ENCODE measurements at regions not wholly inside any gene's neighbourhood (a gene's known extent, or its start where the extent isn't known, plus 50 kb on each side); places are given as distances from the start of the nearest gene placed in this dataset.

DNA sequence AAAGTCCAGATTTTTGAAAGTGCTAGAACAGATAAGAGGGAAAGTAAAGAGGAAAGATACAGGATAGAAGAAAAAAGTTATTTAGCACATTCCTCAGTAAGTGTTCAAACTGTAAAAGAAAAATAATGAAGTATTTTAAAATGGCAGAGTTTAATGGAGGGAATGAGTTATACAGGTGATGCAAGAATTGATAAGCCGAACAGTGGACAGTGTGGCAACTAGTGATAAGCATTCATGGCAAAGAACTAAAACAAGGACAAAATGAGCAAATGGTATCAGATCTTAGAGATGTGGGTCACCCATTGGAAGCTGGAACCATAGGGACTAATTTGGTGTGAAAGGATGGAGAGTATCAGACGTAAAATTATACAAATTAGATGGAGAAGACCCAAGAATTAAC is 622.9 kb upstream of the SGO1 start:
- 91 to 98% methylated on average over 2 of the region's 2 CpGs for WGBS, 2 donors
- no peak overlapping the region for H3K4me3 ChIP-seq (ENCODE audit: low read depth, poor library complexity, severe bottlenecking)
- intact Hi-C loops (cut with DNase I; ENCODE audit: low total_unique reads) = no loop called here
- TF ChIP-seq, protein P1, sequence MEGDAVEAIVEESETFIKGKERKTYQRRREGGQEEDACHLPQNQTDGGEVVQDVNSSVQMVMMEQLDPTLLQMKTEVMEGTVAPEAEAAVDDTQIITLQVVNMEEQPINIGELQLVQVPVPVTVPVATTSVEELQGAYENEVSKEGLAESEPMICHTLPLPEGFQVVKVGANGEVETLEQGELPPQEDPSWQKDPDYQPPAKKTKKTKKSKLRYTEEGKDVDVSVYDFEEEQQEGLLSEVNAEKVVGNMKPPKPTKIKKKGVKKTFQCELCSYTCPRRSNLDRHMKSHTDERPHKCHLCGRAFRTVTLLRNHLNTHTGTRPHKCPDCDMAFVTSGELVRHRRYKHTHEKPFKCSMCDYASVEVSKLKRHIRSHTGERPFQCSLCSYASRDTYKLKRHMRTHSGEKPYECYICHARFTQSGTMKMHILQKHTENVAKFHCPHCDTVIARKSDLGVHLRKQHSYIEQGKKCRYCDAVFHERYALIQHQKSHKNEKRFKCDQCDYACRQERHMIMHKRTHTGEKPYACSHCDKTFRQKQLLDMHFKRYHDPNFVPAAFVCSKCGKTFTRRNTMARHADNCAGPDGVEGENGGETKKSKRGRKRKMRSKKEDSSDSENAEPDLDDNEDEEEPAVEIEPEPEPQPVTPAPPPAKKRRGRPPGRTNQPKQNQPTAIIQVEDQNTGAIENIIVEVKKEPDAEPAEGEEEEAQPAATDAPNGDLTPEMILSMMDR (IDR thresholded peaks at IDR 0.05) = no peak
- TF ChIP-seq POLR2A (IDR thresholded peaks at IDR 0.05) = no peak
- DNase-seq (ENCODE audit: low spot score in 2 of 2) = no peak

DNA sequence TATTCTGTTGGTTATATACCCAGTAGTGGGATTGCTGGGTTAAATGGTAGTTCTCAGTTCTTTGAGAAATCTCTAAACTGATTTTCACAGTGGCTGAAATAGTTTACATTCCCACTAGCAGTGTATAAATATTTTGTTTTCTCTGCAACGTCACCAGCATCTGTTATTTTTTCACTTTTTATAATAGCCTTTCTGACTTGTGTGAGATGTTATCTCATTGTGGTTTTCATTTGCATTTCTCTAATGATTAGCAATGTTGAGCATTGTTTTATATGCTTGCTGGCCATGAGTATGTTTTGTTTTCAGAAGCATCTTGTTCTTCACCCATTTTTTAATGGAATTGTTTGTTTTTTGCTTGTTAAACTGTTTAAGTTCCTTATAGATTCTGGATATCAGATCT is 612.7 kb upstream of the SGO1 start:
- WGBS, 2 donors = 62 to 63% methylated on average over 1 of the region's 1 CpG
- no peak for DNase-seq (ENCODE audit: low spot score in 2 of 2)
- intact Hi-C loops (cut with DNase I; ENCODE audit: low total_unique reads) = no loop called here
- TF ChIP-seq POLR2A (IDR thresholded peaks at IDR 0.05) = no peak
- TF ChIP-seq, protein P1 (IDR thresholded peaks at IDR 0.05) = no peak
- no peak overlapping the region for H3K4me3 ChIP-seq (ENCODE audit: low read depth, poor library complexity, severe bottlenecking)

DNA sequence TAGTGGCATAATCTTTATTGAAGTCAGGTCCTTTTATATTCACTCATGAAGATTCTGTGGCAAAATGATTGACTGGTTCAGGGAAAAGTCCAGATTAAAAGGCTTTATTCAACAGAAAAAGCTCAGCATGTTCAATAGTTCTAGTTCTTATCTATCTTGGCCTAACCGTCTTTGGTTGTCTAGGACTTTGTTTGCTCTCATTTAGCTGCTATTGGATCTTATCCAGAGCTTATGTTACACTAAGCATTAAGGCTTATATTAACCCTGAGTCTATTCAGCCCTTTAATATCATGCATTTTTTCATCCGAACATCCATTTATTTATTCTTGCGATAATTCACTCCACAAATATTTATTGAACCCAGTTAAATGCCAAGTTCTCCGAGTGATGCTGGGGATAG is 601.0 kb upstream of the SGO1 start:
- no peak for DNase-seq (ENCODE audit: low spot score in 2 of 2)
- intact Hi-C loops (cut with DNase I; ENCODE audit: low total_unique reads) = no loop called here
- TF ChIP-seq, protein P1 (IDR thresholded peaks at IDR 0.05) = no peak
- no peak for TF ChIP-seq POLR2A (IDR thresholded peaks at IDR 0.05)
- 85 to 88% methylated on average over 4 of the region's 4 CpGs for WGBS, 2 donors
- H3K4me3 ChIP-seq (ENCODE audit: low read depth, poor library complexity, severe bottlenecking) = no peak overlapping the region

DNA sequence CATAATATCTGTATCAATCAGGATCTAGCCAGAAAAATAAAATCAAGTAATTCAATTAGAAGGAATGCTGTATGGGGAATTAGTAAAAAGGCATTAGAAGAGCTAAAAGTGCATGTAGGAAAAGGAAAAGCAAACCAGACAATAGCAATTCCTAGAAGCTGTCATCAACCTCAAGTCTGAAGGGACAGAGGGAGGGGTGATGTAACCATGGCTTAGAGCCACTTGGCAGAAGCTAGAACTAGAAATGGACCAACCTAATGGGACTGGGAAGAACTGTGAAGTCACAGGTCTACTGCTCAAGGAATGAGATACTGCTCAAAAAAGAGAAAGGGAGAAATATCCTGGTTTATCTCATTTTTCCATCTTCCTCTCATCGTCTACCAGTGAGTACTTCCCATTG is 590.7 kb upstream of the SGO1 start:
- 42 to 59% methylated on average over 1 of the region's 1 CpG for WGBS, 2 donors
- TF ChIP-seq, protein P1 (IDR thresholded peaks at IDR 0.05) = no peak
- no peak for TF ChIP-seq POLR2A (IDR thresholded peaks at IDR 0.05)
- H3K4me3 ChIP-seq (ENCODE audit: low read depth, poor library complexity, severe bottlenecking) = no peak overlapping the region
- no peak for DNase-seq (ENCODE audit: low spot score in 2 of 2)
- intact Hi-C loops (cut with DNase I; ENCODE audit: low total_unique reads) = no loop called here

DNA sequence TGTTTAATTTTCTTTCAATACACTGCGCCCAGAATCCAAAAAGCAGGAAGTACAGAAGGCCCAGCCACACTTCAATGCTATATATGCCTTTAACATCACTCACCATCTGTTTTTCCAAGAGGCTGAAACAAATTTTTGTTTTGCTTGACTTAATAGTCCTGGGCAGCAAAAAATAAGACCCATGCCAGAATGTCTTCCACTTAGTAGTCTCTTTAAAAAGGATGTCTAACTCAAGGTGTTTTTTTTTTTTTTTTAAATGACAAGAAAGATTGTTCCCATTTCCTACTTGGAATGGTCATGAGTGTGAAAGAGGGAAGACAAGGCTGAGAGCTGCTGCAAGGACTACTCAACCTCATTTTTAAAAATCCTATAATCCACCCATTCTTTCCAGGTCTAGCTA is 590.3 kb upstream of the SGO1 start:
- intact Hi-C loops (cut with DNase I; ENCODE audit: low total_unique reads) = no loop called here
- DNase-seq (ENCODE audit: low spot score in 2 of 2) = no peak
- WGBS, 2 donors = 0% methylated on average over 1 of the region's 1 CpG
- no peak for TF ChIP-seq POLR2A (IDR thresholded peaks at IDR 0.05)
- TF ChIP-seq, protein P1 (IDR thresholded peaks at IDR 0.05) = no peak
- no peak overlapping the region for H3K4me3 ChIP-seq (ENCODE audit: low read depth, poor library complexity, severe bottlenecking)

DNA sequence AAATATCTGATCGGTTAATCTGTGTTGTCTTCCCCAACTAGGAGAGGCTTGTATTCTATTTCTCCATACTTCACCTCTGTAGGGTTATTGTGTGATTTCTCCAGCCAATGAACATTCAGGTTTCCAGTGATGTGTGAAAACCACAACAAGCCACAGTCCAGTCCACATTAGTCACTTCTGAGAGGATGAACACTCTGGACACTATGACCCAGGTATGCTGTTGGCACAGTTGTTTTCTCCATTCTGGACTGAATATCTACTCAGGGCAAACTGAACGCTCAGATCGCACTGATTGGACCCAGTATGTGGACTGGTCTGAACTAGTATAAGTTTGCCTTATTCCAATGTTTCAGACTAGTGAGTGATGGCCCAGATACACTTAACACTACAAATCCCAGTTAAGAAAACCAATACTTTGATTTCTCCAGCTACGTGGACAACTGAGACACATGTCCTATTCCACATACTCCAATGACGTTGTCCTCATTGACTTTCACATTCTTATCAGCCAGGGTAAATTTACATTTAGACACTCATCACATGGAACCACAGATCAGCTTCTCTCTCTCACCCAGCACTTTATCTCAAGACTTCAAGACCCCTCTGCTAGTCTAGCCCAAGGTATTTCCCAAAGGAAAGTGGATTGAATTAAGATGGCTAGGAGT is 587.4 kb upstream of the SGO1 start:
- intact Hi-C loops (cut with DNase I; ENCODE audit: low total_unique reads) = no loop called here
- DNase-seq (ENCODE audit: low spot score in 2 of 2) = no peak
- H3K4me3 ChIP-seq (ENCODE audit: low read depth, poor library complexity, severe bottlenecking) = no peak overlapping the region
- TF ChIP-seq POLR2A (IDR thresholded peaks at IDR 0.05) = no peak
- TF ChIP-seq, protein P1 (IDR thresholded peaks at IDR 0.05) = no peak
- WGBS, 2 donors = 94 to 97% methylated on average over 5 of the region's 5 CpGs
